Left lung (tissue), 4 donors: ENCODE measurements at regions not wholly inside any gene's neighbourhood (a gene's known extent, or its start where the extent isn't known, plus 50 kb on each side); places are given as distances from the start of the nearest gene placed in this dataset.
"Not testable (repeated sequence)": the region's sequence is repeated elsewhere in the genome, so short reads cannot be mapped to it uniquely, and the experiment has no call there.

ENCODE experiments used
- ATAC-seq: fragments of 200-7000 bp; cut with Tn5 transposase; one replicate; pipeline ENCODE4 v1.9.1; 2020; ENCODE audit warnings: moderate library complexity
- DNase-seq, 4 donors: peaks; one replicate each; pipeline ENCODE4 v3.0.0-alpha.2; 2013 to 2020
- H3K27ac ChIP-seq, 2 donors: fragments of 200-600 bp; sonication (generic) in 1 of 2; one replicate each; pipeline versions ENCODE4 v1.5.0 to v1.8.0; 2020 to 2021
- H3K27me3 ChIP-seq, 2 donors: fragments of 200-600 bp; sonication (generic) in 1 of 2; one replicate each; pipeline versions ENCODE4 v1.5.0 to v1.8.0; 2020 to 2021
- H3K36me3 ChIP-seq, 2 donors: fragments of 200-600 bp; sonication (generic) in 1 of 2; one replicate each; pipeline versions ENCODE4 v1.5.0 to v1.8.0; 2020 to 2021
- H3K4me1 ChIP-seq, 2 donors: fragments of 200-600 bp; one replicate each; pipeline ENCODE4 v1.8.0; 2021
- H3K4me3 ChIP-seq, 2 donors: fragments of 200-600 bp; sonication (generic) in 1 of 2; one replicate each; pipeline versions ENCODE4 v1.5.0 to v1.8.0; 2020 to 2021; ENCODE audit warnings: mild to moderate bottlenecking in 1 of 2
- H3K9me3 ChIP-seq, 2 donors: fragments of 200-600 bp; sonication (generic) in 1 of 2; one replicate each; pipeline versions ENCODE4 v1.5.0 to v1.8.0; 2020 to 2021
- CTCF ChIP-seq, 2 donors: fragments of 200-600 bp; sonication (generic) in 1 of 2; IDR thresholded peaks; one replicate each; pipeline versions ENCODE4 v1.5.0 to v1.8.0; 2021; ENCODE audit warnings: antibody characterized with exemption in 2 of 2
- intact Hi-C, 2 donors: fragments of 100-400 bp; cut with DNase I; formaldehyde crosslinking; loops; one replicate each; pipeline versions ENCODE4 v1.11.2 to v1.14.2; 2022
- donor health status: DM: no; HTN: yes; CAD: no.
- donor health status: DM: no; HTN: no; CAD: no.

GRCh38 chr5:6081727-6082210 is 296.6 kb downstream of the MED10 start:
- H3K36me3 ChIP-seq, result no peaks in the 10 kb centered on the region
- ATAC-seq (no peak), DNase-seq (no peak)
- H3K27ac ChIP-seq, result no peak overlapping the region
- H3K27me3 ChIP-seq, result no peaks in the 10 kb centered on the region
- no peaks in the 10 kb centered on the region for H3K4me1 ChIP-seq
- TF ChIP-seq CTCF (IDR thresholded peaks at IDR 0.05), result no peak
- intact Hi-C loops, result no loop called here
- H3K4me3 ChIP-seq, result no peak overlapping the region
- H3K9me3 ChIP-seq, result no peaks in the 10 kb centered on the region

GRCh38 chr5:6080930-6081726 is 297.2 kb downstream of the MED10 start:
- no peaks in the 10 kb centered on the region for H3K9me3 ChIP-seq
- H3K27ac ChIP-seq, result no peak overlapping the region
- no peaks in the 10 kb centered on the region for H3K27me3 ChIP-seq
- no peak overlapping the region for H3K4me3 ChIP-seq
- no peaks in the 10 kb centered on the region for H3K4me1 ChIP-seq
- TF ChIP-seq CTCF (IDR thresholded peaks at IDR 0.05), result no peak
- intact Hi-C loops, result no loop called here
- DNase-seq, result no peak
- ATAC-seq, result no peak
- H3K36me3 ChIP-seq, result no peaks in the 10 kb centered on the region

- TF ChIP-seq CTCF (IDR thresholded peaks at IDR 0.05), result no peak
- DNase-seq, result no peak
- no peaks in the 10 kb centered on the region for H3K4me1 ChIP-seq
- no peak overlapping the region for H3K4me3 ChIP-seq
- no peak overlapping the region for H3K27ac ChIP-seq
- no peak for ATAC-seq
- H3K36me3 ChIP-seq, result no peaks in the 10 kb centered on the region
- intact Hi-C loops, result no loop called here
- H3K27me3 ChIP-seq, result no peaks in the 10 kb centered on the region
- no peaks in the 10 kb centered on the region for H3K9me3 ChIP-seq
These were observed 297.9 kb downstream of the MED10 start for GRCh38 chr5:6080436-6080835.

- Histone ChIP-seq H3K9me3 (no peaks in the 10 kb centered on the region), H3K27ac (no peak overlapping the region), H3K4me3 (no peak overlapping the region), H3K27me3 (no peaks in the 10 kb centered on the region), H3K4me1 (no peaks in the 10 kb centered on the region), H3K36me3 (no peaks in the 10 kb centered on the region)
- TF ChIP-seq CTCF (IDR thresholded peaks at IDR 0.05), result no peak
- intact Hi-C loops, result no loop called here
- no peak for DNase-seq
- no peak for ATAC-seq
These were observed 299.5 kb downstream of the MED10 start for GRCh38 chr5:6078881-6079280.

- no peak for DNase-seq
- no peak overlapping the region for H3K4me3 ChIP-seq
- H3K9me3 ChIP-seq, result peaks cover 0 to 5% of the 10 kb centered on the region in 2 donors
- intact Hi-C loops, result no loop called here
- H3K27ac ChIP-seq, result no peak overlapping the region
- no peak for ATAC-seq
- H3K27me3 ChIP-seq, result no peaks in the 10 kb centered on the region
- H3K36me3 ChIP-seq, result no peaks in the 10 kb centered on the region
- H3K4me1 ChIP-seq, result no peaks in the 10 kb centered on the region
- TF ChIP-seq CTCF (IDR thresholded peaks at IDR 0.05), result no peak
These were observed 301.8 kb downstream of the MED10 start for GRCh38 chr5:6076341-6077239.

GRCh38 chr5:6072488-6072887 is 305.9 kb downstream of the MED10 start:
- H3K9me3 ChIP-seq, H3K4me3 ChIP-seq, DNase-seq, ATAC-seq, intact Hi-C loops, H3K4me1 ChIP-seq, H3K27me3 ChIP-seq, H3K27ac ChIP-seq, H3K36me3 ChIP-seq: not testable (repeated sequence)
